Liver (tissue), 7 donors: ENCODE measurements at regions not wholly inside any gene's neighbourhood (a gene's known extent, or its start where the extent isn't known, plus 50 kb on each side); places are given as distances from the start of the nearest gene placed in this dataset.

ENCODE experiments used
- DNase-seq: peaks from one replicate; pipeline ENCODE4 v3.0.0-alpha.2; 2017; ENCODE audit warnings: low spot score
- H3K27ac ChIP-seq, 2 donors: one replicate each; pipeline ENCODE4 v1.7.0; 2013; ENCODE audit warnings: inconsistent platforms in 2 of 2, low read length in 2 of 2, control low read depth in 1 of 2, low read depth in 1 of 2, mild to moderate bottlenecking in 1 of 2
- H3K27me3 ChIP-seq, 4 donors: one replicate each; pipeline versions ENCODE4 v1.6.1 to v1.7.0; 2013; ENCODE audit warnings: low read length in 3 of 4, inconsistent platforms in 1 of 4, mild to moderate bottlenecking in 1 of 4, moderate library complexity in 1 of 4; ENCODE audit not compliant: control insufficient read depth in 4 of 4, insufficient read depth in 4 of 4
- H3K36me3 ChIP-seq, 4 donors: one replicate each; pipeline versions ENCODE4 v1.6.1 to v1.7.0; 2013; ENCODE audit warnings: low read length in 3 of 4, mild to moderate bottlenecking in 3 of 4, low read depth in 1 of 4, moderate library complexity in 1 of 4; ENCODE audit not compliant: control insufficient read depth in 4 of 4, insufficient read depth in 3 of 4
- H3K4me1 ChIP-seq, 4 donors: one replicate each; pipeline versions ENCODE4 v1.6.1 to v1.7.0; 2013; ENCODE audit warnings: low read length in 3 of 4, mild to moderate bottlenecking in 3 of 4, moderate library complexity in 1 of 4; ENCODE audit not compliant: control insufficient read depth in 4 of 4, insufficient read depth in 4 of 4
- H3K4me3 ChIP-seq, 3 donors: one replicate each; pipeline versions ENCODE4 v1.6.1 to v1.7.0; 2013; ENCODE audit warnings: low read length in 3 of 3, control low read depth in 1 of 3, low read depth in 1 of 3, mild to moderate bottlenecking in 1 of 3
- H3K9ac ChIP-seq, 2 donors: one replicate each; pipeline ENCODE4 v1.7.0; 2013; ENCODE audit warnings: low read length in 2 of 2, mild to moderate bottlenecking in 2 of 2, moderate library complexity in 2 of 2, control low read depth in 1 of 2, low read depth in 1 of 2
- H3K9me3 ChIP-seq, 4 donors: one replicate each; pipeline versions ENCODE4 v1.6.1 to v1.7.0; 2013; ENCODE audit warnings: low read length in 3 of 4; ENCODE audit not compliant: control insufficient read depth in 4 of 4
- EGR1 ChIP-seq, 2 donors: IDR thresholded peaks; 2 replicates each; pipeline ENCODE4 v1.6.1; 2016 to 2018; ENCODE audit warnings: antibody characterized with exemption in 2 of 2, low read depth in 2 of 2
- FOXA1 ChIP-seq: IDR thresholded peaks from 2 replicates; pipeline ENCODE4 v1.6.1; 2016; ENCODE audit warnings: antibody characterized with exemption
- FOXA2 ChIP-seq: IDR thresholded peaks from 2 replicates; pipeline ENCODE4 v1.6.1; 2016; ENCODE audit warnings: antibody characterized with exemption
- GABPA ChIP-seq, 2 donors: IDR thresholded peaks in 1 of 2; conservative IDR thresholded peaks in 1 of 2; 2 replicates each; pipeline ENCODE4 v1.6.1; 2016; ENCODE audit warnings: antibody characterized with exemption in 2 of 2, mild to moderate bottlenecking in 1 of 2, moderate library complexity in 1 of 2
- HNF4A ChIP-seq, 2 donors: conservative IDR thresholded peaks; 2 replicates each; pipeline ENCODE4 v1.6.1; 2016; ENCODE audit warnings: antibody characterized with exemption in 2 of 2, mild to moderate bottlenecking in 2 of 2
- JUND ChIP-seq, 2 donors: IDR thresholded peaks; 2 replicates each; pipeline ENCODE4 v1.6.1; 2016; ENCODE audit warnings: antibody characterized with exemption in 2 of 2
- RAD21 ChIP-seq, 2 donors: IDR thresholded peaks; 2 replicates each; pipeline ENCODE4 v1.6.1; 2016; ENCODE audit warnings: antibody characterized with exemption in 2 of 2, mild to moderate bottlenecking in 2 of 2
- RXRA ChIP-seq, 2 donors: IDR thresholded peaks; 2 replicates each; pipeline ENCODE4 v1.6.1; 2017 to 2018; ENCODE audit warnings: antibody characterized with exemption in 2 of 2, mild to moderate bottlenecking in 1 of 2
- SP1 ChIP-seq: IDR thresholded peaks from 2 replicates; pipeline ENCODE4 v1.6.1; 2018; ENCODE audit warnings: antibody characterized with exemption, mild to moderate bottlenecking
- TAF1 ChIP-seq: conservative IDR thresholded peaks from 2 replicates; pipeline ENCODE4 v1.6.1; 2016; ENCODE audit warnings: antibody characterized with exemption, mild to moderate bottlenecking
- YY1 ChIP-seq: IDR thresholded peaks from 2 replicates; pipeline ENCODE4 v1.6.1; 2016; ENCODE audit warnings: antibody characterized with exemption, mild to moderate bottlenecking
- WGBS: extraction: QIAGEN DNeasy Blood & Tissue Kit; methylation state at CpG from one replicate; pipeline ENCODE4 v1.1.7; 2013; 5-methylcytosine and 5-hydroxymethylcytosine counted together
- TF ChIP-seq, protein P1 (sequence below): IDR thresholded peaks from 2 replicates; pipeline ENCODE4 v1.6.1; 2016; ENCODE audit warnings: antibody characterized with exemption
- TF ChIP-seq, protein P2 (sequence below): IDR thresholded peaks from 2 replicates; pipeline ENCODE4 v1.6.1; 2016; ENCODE audit warnings: antibody characterized with exemption, mild to moderate bottlenecking
- TF ChIP-seq, protein P3 (sequence below): IDR thresholded peaks from 2 replicates; pipeline ENCODE4 v1.6.1; 2016; ENCODE audit warnings: antibody characterized with exemption
- donor health status: healthy.
- donor health status: healthy.
- donor health status: healthy.
- donor health status: healthy.

DNA sequence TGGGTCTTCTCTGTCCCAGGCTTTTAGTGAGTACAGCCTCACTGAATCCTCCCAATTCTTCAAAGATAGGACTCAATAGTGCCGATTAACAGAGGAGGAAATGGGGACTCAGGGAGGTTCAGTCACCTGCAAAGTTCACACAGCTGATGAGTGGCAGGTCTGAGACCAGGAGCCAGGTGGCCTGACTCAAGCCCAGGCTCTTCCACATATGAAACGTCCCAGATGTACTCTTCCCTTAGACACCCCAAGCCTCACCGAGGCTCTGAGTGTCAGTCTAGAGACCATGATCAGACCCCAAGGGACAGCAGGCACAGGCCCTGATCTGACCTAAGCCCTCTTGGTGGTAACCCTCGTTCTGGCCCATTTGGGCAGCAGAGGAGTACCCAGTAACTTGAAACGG, 115.2 kb downstream of the INHBB start:
- no peaks in the 10 kb centered on the region for H3K27me3 ChIP-seq
- no peak for TF ChIP-seq RXRA (IDR thresholded peaks at IDR 0.05)
- TF ChIP-seq, protein P1, sequence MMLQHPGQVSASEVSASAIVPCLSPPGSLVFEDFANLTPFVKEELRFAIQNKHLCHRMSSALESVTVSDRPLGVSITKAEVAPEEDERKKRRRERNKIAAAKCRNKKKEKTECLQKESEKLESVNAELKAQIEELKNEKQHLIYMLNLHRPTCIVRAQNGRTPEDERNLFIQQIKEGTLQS, result no peak
- TF ChIP-seq, protein P2, sequence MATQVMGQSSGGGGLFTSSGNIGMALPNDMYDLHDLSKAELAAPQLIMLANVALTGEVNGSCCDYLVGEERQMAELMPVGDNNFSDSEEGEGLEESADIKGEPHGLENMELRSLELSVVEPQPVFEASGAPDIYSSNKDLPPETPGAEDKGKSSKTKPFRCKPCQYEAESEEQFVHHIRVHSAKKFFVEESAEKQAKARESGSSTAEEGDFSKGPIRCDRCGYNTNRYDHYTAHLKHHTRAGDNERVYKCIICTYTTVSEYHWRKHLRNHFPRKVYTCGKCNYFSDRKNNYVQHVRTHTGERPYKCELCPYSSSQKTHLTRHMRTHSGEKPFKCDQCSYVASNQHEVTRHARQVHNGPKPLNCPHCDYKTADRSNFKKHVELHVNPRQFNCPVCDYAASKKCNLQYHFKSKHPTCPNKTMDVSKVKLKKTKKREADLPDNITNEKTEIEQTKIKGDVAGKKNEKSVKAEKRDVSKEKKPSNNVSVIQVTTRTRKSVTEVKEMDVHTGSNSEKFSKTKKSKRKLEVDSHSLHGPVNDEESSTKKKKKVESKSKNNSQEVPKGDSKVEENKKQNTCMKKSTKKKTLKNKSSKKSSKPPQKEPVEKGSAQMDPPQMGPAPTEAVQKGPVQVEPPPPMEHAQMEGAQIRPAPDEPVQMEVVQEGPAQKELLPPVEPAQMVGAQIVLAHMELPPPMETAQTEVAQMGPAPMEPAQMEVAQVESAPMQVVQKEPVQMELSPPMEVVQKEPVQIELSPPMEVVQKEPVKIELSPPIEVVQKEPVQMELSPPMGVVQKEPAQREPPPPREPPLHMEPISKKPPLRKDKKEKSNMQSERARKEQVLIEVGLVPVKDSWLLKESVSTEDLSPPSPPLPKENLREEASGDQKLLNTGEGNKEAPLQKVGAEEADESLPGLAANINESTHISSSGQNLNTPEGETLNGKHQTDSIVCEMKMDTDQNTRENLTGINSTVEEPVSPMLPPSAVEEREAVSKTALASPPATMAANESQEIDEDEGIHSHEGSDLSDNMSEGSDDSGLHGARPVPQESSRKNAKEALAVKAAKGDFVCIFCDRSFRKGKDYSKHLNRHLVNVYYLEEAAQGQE, result no peak
- no peak for TF ChIP-seq TAF1
- TF ChIP-seq, protein P3, sequence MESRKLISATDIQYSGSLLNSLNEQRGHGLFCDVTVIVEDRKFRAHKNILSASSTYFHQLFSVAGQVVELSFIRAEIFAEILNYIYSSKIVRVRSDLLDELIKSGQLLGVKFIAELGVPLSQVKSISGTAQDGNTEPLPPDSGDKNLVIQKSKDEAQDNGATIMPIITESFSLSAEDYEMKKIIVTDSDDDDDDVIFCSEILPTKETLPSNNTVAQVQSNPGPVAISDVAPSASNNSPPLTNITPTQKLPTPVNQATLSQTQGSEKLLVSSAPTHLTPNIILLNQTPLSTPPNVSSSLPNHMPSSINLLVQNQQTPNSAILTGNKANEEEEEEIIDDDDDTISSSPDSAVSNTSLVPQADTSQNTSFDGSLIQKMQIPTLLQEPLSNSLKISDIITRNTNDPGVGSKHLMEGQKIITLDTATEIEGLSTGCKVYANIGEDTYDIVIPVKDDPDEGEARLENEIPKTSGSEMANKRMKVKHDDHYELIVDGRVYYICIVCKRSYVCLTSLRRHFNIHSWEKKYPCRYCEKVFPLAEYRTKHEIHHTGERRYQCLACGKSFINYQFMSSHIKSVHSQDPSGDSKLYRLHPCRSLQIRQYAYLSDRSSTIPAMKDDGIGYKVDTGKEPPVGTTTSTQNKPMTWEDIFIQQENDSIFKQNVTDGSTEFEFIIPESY, result no peak
- no peak for TF ChIP-seq SP1
- TF ChIP-seq RAD21 (IDR thresholded peaks at IDR 0.05), result no peak
- no peak for TF ChIP-seq EGR1 (IDR thresholded peaks at IDR 0.05; ENCODE audit: low read depth in 2 of 2)
- TF ChIP-seq YY1, result no peak
- TF ChIP-seq FOXA1, result no peak
- no peak for TF ChIP-seq HNF4A (conservative IDR thresholded peaks at IDR 0.05)
- TF ChIP-seq GABPA (IDR thresholded peaks at IDR 0.05 in 1 of 2, conservative IDR thresholded peaks at IDR 0.05 in 1 of 2), result no peak
- TF ChIP-seq FOXA2, result no peak
- no peak for TF ChIP-seq JUND (IDR thresholded peaks at IDR 0.05)
- DNase-seq, result no peak
- H3K9ac ChIP-seq, result no peak overlapping the region
- H3K9me3 ChIP-seq, result peaks cover 0 to 7% (median 1%) of the 10 kb centered on the region in 4 donors
- H3K36me3 ChIP-seq, result no peaks in the 10 kb centered on the region
- no peak overlapping the region for H3K4me3 ChIP-seq
- H3K4me1 ChIP-seq, result no peaks in the 10 kb centered on the region
- WGBS, result 90% methylated on average over 5 of the region's 5 CpGs
- H3K27ac ChIP-seq, result no peak overlapping the region

DNA sequence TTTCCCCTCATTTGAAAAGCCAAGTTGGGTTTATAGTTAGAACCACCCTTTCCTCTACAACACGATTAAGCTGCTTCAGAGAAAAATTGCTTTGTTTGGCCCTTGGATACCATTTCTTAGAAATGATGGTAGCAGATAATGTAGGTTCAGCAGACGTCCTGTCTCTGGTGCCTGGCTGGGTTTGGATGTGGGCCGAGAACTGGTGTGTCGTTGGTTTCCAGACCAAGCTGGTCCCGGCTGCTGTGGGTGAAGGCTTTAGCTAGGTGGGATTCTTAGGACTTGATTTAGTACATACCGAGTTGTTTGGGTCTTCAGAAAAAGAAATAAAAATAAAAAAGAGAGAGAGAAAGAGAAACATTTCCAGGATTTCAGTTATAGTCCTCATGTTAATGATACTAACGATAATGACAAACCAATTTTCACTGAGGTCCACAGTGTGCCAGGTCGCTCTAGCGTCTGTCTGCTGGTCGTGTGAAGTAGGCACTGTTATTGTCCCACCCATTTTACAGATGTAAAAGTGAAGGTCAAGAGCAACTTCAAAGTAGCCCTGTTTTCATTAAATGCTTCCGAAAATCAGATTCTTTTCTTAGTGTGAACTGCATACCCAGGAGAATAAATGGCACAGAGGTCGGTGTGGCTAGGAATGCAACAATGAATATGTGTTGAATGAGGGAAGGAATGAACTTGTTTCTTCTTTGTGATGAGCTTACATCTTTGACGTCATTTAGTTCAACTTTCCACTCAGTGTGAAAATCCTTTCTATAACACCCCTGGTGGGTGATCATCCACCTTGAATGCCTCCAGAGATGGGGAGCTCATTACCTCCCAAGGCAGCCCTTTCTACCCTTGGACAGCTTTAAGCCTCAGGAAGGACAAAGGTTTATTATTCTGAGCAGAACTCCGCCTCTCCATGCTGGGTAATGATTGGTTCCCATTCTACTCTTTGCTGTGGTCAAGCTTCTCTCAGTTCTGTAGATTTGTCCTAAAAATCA, 115.9 kb downstream of the INHBB start:
- H3K4me1 ChIP-seq, result peaks cover 0 to 3% (median 0%) of the 10 kb centered on the region in 4 donors
- H3K27ac ChIP-seq, result no peak overlapping the region
- no peak for TF ChIP-seq RXRA (IDR thresholded peaks at IDR 0.05)
- TF ChIP-seq TAF1, result no peak
- peaks cover 0 to 6% (median 1%) of the 10 kb centered on the region in 4 donors for H3K9me3 ChIP-seq
- H3K4me3 ChIP-seq, result no peak overlapping the region
- DNase-seq, result no peak
- WGBS, result 85% methylated on average over 14 of the region's 14 CpGs
- no peak overlapping the region for H3K9ac ChIP-seq
- H3K36me3 ChIP-seq, result no peaks in the 10 kb centered on the region
- no peaks in the 10 kb centered on the region for H3K27me3 ChIP-seq
